ENCODE measurements at regions not wholly inside any gene's neighbourhood (a gene's known extent, or its start where the extent isn't known, plus 50 kb on each side); places are given as distances from the start of the nearest gene placed in this dataset.

- Histone ChIP-seq H3K9me3 (no peaks in the 10 kb centered on the region), H3K27me3 (replicated peaks; ENCODE audit: insufficient read depth) (no peaks in the 10 kb centered on the region), H3K4me1 (ENCODE audit: control insufficient read depth in 1 of 2, low read depth in 2 of 2) (peaks cover 0 to 15% of the 10 kb centered on the region in 2 donors), H3K36me3 (no peaks in the 10 kb centered on the region), H3K27ac (no peak overlapping the region), H3K4me3 (no peak overlapping the region)
- no peak for TF ChIP-seq CTCF (IDR thresholded peaks at IDR 0.05)
- ATAC-seq (ENCODE audit: insufficient number of reproducible peaks, low FRiP score, low read depth) (no peak), DNase-seq (ENCODE audit: low spot score) (no peak)
These were observed 146.3 kb downstream of the LRIG3 start for GRCh38 chr12:58773986-58774385.

GRCh38 chr12:58774731-58775130, 145.6 kb downstream of the LRIG3 start:
- Histone ChIP-seq H3K27ac (no peak overlapping the region), H3K4me1 (ENCODE audit: control insufficient read depth in 1 of 2, low read depth in 2 of 2) (peaks cover 0 to 15% of the 10 kb centered on the region in 2 donors), H3K27me3 (replicated peaks; ENCODE audit: insufficient read depth) (no peaks in the 10 kb centered on the region), H3K9me3 (no peaks in the 10 kb centered on the region), H3K4me3 (no peak overlapping the region), H3K36me3 (no peaks in the 10 kb centered on the region)
- TF ChIP-seq CTCF (IDR thresholded peaks at IDR 0.05): no peak
- ATAC-seq (ENCODE audit: insufficient number of reproducible peaks, low FRiP score, low read depth) (no peak), DNase-seq (ENCODE audit: low spot score) (no peak)

DNA sequence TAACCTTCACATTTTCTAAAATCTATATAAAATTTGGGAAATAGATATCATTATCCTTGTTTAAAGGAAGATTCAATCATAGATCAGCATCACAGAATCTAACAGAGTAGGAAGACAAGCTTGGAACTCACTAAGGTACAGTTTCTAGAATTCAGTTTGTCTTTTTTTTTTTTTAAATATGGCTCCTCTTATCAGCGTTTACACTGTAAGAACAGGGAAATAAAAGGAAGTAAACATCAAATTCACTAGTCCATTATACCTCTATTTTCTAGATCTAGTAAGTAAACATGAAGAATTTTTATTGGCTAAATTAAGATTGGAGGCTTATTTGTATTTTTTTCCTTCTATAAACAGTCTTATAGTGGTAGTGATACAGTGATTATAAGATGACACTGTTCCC, 144.9 kb downstream of the LRIG3 start:
- H3K27me3 ChIP-seq (replicated peaks; ENCODE audit: insufficient read depth): no peaks in the 10 kb centered on the region
- DNase-seq (ENCODE audit: low spot score) (no peak), ATAC-seq (ENCODE audit: insufficient number of reproducible peaks, low FRiP score, low read depth) (no peak)
- no peaks in the 10 kb centered on the region for H3K9me3 ChIP-seq
- H3K27ac ChIP-seq: no peak overlapping the region
- TF ChIP-seq CTCF (IDR thresholded peaks at IDR 0.05): no peak
- H3K4me1 ChIP-seq (ENCODE audit: control insufficient read depth in 1 of 2, low read depth in 2 of 2): peaks cover 0 to 15% of the 10 kb centered on the region in 2 donors
- H3K36me3 ChIP-seq: no peaks in the 10 kb centered on the region
- H3K4me3 ChIP-seq: no peak overlapping the region

DNA sequence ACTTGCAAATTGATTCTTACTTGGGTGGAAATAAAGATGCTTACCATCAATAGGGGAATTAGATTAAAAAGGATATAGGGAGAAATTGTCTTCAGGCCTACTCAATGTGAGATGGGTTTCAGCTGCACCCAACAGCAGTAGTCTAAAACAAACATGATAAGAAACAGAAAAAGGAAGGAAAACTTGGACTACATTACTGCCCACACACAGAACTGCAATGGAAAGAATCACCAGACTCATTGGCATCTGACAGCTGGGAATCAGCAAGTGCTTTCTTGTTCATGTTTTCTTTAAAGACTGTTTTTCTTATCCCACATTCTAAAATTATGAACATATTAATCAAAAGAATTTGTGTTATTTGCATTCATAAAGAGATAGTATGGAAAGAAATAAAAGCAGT, 144.2 kb downstream of the LRIG3 start:
- peaks cover 0 to 15% of the 10 kb centered on the region in 2 donors for H3K4me1 ChIP-seq (ENCODE audit: control insufficient read depth in 1 of 2, low read depth in 2 of 2)
- DNase-seq (ENCODE audit: low spot score) (no peak), ATAC-seq (ENCODE audit: insufficient number of reproducible peaks, low FRiP score, low read depth) (no peak)
- no peak for TF ChIP-seq CTCF (IDR thresholded peaks at IDR 0.05)
- H3K9me3 ChIP-seq: no peaks in the 10 kb centered on the region
- no peaks in the 10 kb centered on the region for H3K36me3 ChIP-seq
- no peak overlapping the region for H3K27ac ChIP-seq
- H3K4me3 ChIP-seq: no peak overlapping the region
- H3K27me3 ChIP-seq (replicated peaks; ENCODE audit: insufficient read depth): no peaks in the 10 kb centered on the region

DNA sequence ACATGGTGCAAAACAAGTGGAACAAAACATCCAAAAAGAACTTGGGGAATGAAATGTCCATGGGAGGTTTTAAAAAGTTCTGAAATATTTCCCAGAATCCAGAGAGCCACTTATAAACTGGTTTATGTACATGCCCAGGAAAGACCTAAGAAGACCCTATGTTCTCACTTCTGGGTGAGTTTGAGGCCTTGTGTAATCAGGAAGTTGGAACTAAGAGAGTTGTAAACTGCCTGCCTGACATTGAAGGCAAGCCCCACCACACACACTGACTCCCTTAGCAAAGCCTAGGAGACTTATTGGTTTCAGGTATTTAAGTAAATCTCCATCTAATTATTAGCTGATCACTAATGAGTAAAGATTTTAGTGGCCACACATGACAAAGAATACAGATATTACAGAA, 142.5 kb downstream of the LRIG3 start:
- ATAC-seq (ENCODE audit: insufficient number of reproducible peaks, low FRiP score, low read depth) (no peak), DNase-seq (ENCODE audit: low spot score) (no peak)
- no peaks in the 10 kb centered on the region for H3K9me3 ChIP-seq
- no peaks in the 10 kb centered on the region for H3K27me3 ChIP-seq (replicated peaks; ENCODE audit: insufficient read depth)
- H3K4me3 ChIP-seq: no peak overlapping the region
- peaks cover 0 to 15% of the 10 kb centered on the region in 2 donors for H3K4me1 ChIP-seq (ENCODE audit: control insufficient read depth in 1 of 2, low read depth in 2 of 2)
- TF ChIP-seq CTCF (IDR thresholded peaks at IDR 0.05): no peak
- H3K27ac ChIP-seq: no peak overlapping the region
- no peaks in the 10 kb centered on the region for H3K36me3 ChIP-seq

Measured in thoracic aorta (tissue), 2 donors.